ENCODE measurements at regions not wholly inside any gene's neighbourhood (a gene's known extent, or its start where the extent isn't known, plus 50 kb on each side); places are given as distances from the start of the nearest gene placed in this dataset.
"Not testable (repeated sequence)": the region's sequence is repeated elsewhere in the genome, so short reads cannot be mapped to it uniquely, and the experiment has no call there.

DNA sequence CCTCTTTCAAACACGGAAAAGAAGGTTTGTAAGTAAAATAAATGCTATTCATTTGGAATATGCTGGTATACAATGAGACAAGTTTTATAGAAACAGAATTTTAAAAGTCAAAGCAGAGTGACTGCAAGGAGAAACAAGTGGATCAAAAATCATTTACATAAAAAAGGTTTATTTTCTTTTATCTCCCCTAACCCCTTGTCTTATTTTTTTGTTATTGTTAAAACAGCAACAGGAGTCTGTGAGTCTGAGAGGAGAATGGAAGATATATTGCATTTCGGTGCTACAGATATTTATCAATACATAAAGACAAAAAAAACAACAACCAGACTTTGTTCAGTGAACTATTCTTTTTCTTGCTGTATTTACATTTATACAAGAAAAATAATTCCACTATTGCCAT, 1116.4 kb downstream of the OTOL1 start:
- TF ChIP-seq, protein P1, sequence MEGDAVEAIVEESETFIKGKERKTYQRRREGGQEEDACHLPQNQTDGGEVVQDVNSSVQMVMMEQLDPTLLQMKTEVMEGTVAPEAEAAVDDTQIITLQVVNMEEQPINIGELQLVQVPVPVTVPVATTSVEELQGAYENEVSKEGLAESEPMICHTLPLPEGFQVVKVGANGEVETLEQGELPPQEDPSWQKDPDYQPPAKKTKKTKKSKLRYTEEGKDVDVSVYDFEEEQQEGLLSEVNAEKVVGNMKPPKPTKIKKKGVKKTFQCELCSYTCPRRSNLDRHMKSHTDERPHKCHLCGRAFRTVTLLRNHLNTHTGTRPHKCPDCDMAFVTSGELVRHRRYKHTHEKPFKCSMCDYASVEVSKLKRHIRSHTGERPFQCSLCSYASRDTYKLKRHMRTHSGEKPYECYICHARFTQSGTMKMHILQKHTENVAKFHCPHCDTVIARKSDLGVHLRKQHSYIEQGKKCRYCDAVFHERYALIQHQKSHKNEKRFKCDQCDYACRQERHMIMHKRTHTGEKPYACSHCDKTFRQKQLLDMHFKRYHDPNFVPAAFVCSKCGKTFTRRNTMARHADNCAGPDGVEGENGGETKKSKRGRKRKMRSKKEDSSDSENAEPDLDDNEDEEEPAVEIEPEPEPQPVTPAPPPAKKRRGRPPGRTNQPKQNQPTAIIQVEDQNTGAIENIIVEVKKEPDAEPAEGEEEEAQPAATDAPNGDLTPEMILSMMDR (IDR thresholded peaks at IDR 0.05; ENCODE audit: low read depth, low read length), result no peak
- Histone ChIP-seq H3K27me3 (ENCODE audit: insufficient read depth, low read depth, severe bottlenecking) (no peaks in the 10 kb centered on the region), H3K36me3 (no peaks in the 10 kb centered on the region), H3K4me3 (ENCODE audit: low read depth, low read length) (no peak overlapping the region), H3K27ac (no peak overlapping the region), H3K9me3 (ENCODE audit: severe bottlenecking) (no peaks in the 10 kb centered on the region)
- no peak for DNase-seq

DNA sequence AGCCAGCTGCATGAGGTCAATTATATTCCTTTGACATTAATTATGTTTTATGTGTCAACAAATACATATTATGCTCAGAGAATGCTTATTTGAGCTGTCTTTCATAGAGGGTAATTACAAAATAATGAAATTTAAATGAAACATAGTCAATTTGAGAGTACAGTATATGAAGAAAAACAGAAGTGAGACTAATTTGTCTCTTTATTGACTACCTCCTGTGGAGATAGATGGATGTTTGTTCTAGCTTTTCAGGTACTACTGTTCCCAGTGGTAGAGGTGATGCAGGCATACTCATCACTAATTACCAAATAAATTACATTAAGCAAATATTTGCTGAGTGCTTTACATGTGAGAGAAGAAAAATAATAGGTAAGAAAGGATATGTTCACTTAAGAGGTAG, 1129.6 kb downstream of the OTOL1 start:
- no peak overlapping the region for H3K4me3 ChIP-seq (ENCODE audit: low read depth, low read length)
- H3K27me3 ChIP-seq (ENCODE audit: insufficient read depth, low read depth, severe bottlenecking), result no peaks in the 10 kb centered on the region
- no peak overlapping the region for H3K27ac ChIP-seq
- TF ChIP-seq, protein P1 (IDR thresholded peaks at IDR 0.05; ENCODE audit: low read depth, low read length), result no peak
- H3K36me3 ChIP-seq, result no peaks in the 10 kb centered on the region
- no peak for DNase-seq
- no peaks in the 10 kb centered on the region for H3K9me3 ChIP-seq (ENCODE audit: severe bottlenecking)

DNA sequence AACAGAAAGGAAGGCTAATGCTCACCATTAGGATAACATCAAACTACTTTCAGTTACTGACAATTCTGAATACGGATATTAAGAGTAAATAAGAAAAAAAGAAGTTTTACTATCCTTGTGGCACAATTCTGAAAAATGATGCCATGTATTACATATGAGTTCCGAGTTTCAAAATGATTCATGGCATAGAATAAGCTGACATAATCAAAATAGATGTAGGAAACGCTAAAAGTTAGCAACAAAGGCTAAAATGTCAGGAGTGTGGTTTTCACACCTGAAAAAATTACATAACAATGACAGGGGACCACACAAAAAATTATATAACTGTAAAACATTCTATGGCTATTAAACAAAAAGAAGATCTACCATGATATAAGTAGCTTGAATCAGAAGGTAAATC, 1131.9 kb downstream of the OTOL1 start:
- no peak for DNase-seq
- H3K9me3 ChIP-seq (ENCODE audit: severe bottlenecking), result no peaks in the 10 kb centered on the region
- H3K27me3 ChIP-seq (ENCODE audit: insufficient read depth, low read depth, severe bottlenecking), result no peaks in the 10 kb centered on the region
- TF ChIP-seq, protein P1 (IDR thresholded peaks at IDR 0.05; ENCODE audit: low read depth, low read length), result no peak
- H3K36me3 ChIP-seq, result no peaks in the 10 kb centered on the region
- H3K27ac ChIP-seq, result no peak overlapping the region
- H3K4me3 ChIP-seq (ENCODE audit: low read depth, low read length), result no peak overlapping the region

DNA sequence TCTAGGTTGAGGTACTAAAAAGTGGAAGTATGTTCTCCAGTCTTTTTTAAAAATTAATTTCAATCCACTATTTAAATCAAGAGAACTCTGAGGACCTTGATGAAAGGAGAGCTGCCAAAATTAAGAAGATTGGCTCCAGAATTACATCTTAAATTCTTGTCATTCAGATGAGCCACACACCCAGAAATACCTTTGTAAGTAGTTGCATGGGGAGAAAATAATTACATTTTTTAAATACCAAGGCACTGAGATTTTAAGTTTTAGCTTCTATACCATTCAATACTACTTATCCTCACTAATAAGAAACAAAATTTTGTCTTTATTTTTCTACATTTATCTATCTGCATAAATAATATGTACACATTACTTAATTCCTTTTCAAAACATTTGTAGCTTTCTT, 1132.8 kb downstream of the OTOL1 start:
- no peaks in the 10 kb centered on the region for H3K9me3 ChIP-seq (ENCODE audit: severe bottlenecking)
- H3K27me3 ChIP-seq (ENCODE audit: insufficient read depth, low read depth, severe bottlenecking), result no peaks in the 10 kb centered on the region
- TF ChIP-seq, protein P1 (IDR thresholded peaks at IDR 0.05; ENCODE audit: low read depth, low read length), result no peak
- no peak for DNase-seq
- no peak overlapping the region for H3K4me3 ChIP-seq (ENCODE audit: low read depth, low read length)
- H3K27ac ChIP-seq, result no peak overlapping the region
- H3K36me3 ChIP-seq, result no peaks in the 10 kb centered on the region

DNA sequence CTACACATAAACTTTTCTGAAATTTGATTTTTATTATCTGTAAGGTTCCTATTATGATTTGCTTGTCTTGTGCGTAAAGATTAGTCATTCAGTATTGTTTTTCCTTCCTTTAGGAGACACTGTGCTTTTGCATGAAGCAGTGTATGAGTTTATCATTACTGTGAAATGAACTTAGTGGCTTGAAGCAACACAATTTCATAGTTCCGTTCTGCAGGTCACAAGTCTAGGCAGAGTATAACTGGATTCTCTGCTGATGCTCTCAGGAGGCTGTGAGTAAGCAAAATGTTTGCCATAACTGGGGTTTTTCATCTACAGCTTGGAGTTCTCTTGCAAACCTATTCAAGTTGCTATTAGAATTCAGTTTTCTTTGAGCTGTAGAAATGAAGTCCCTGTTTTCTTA, 1136.1 kb downstream of the OTOL1 start:
- TF ChIP-seq, protein P1 (IDR thresholded peaks at IDR 0.05; ENCODE audit: low read depth, low read length), result no peak
- no peak for DNase-seq
- Histone ChIP-seq H3K9me3 (ENCODE audit: severe bottlenecking) (peaks cover 2% of the 10 kb centered on the region), H3K27ac (no peak overlapping the region), H3K4me3 (ENCODE audit: low read depth, low read length) (no peak overlapping the region), H3K27me3 (ENCODE audit: insufficient read depth, low read depth, severe bottlenecking) (no peaks in the 10 kb centered on the region), H3K36me3 (no peaks in the 10 kb centered on the region)

DNA sequence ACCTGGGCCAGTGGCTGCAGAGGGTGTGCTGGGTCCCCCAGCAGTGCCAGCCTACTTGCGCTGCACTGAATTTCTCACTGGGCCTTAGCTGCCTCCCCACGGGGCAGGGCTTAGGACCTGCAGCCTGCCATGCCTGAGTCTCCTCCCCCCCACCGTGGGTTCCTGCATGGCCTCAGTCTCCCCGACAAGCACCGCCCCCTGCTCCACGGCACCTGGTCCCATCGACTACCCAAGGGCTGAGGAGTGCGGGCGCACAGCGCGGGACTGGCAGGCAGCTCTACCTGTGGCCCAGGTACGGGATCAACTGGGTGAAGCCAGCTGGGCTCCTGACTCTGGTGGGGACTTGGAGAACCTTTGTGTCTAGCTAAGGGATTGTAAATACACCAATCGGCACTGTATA, 1143.6 kb downstream of the OTOL1 start:
- not testable (repeated sequence) for H3K9me3 ChIP-seq (ENCODE audit: severe bottlenecking); H3K36me3 ChIP-seq; H3K27me3 ChIP-seq (ENCODE audit: insufficient read depth, low read depth, severe bottlenecking); H3K4me3 ChIP-seq (ENCODE audit: low read depth, low read length); DNase-seq; H3K27ac ChIP-seq
